HTR-8/SVneo (cell line): ENCODE measurements at regions not wholly inside any gene's neighbourhood (a gene's known extent, or its start where the extent isn't known, plus 50 kb on each side); places are given as distances from the start of the nearest gene placed in this dataset.

Experiments
- DNase-seq: peaks from one replicate; pipeline ENCODE4 v3.0.0; 2011; ENCODE audit warnings: low spot score, mixed read lengths; ENCODE audit not compliant: insufficient read length
- FAIRE-seq: peaks from 2 replicates; lab custom pipeline; 2011; peaks lifted over from hg19 to GRCh38; lab: Jason Lieb, UNC

DNA sequence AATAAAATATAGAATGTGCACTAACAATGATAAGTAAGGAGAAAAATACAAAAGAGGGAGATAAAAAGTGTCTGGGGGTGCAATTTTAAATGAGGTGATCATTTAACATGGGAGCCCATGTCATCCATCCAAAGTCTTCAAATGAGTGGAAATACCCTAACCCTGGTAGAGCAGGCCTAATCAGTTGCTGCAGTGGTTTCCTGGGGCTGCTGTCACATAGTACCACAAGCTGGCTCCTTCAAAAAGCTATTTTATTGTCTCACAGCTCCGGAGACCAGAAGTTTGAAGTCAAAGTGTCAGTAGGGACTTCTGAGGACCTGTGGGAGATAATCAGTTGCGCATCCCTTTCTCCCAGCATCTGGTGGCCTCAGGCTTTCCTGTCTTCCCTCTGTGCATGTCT lies 717.9 kb downstream of the DIAPH3 start:
- FAIRE-seq = no peak
- no peak for DNase-seq

DNA sequence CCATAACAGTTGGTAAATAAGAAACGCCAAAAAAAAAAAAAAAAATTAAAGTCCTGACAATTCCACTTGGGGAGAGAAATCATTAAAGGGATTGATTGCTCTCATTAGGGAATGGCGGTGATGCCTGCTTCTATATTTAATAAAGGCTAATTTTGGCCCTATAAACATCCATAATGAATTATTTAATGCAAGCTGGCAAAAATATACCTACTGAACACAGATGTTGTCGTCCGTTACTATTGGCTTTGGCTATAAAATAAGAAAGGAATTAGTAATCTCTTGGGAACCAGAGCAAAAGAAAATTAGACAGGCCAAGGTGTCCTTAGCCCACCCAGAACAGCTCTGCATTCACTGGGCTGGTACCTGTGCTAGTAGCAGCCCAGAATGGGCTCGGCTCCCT lies 717.3 kb downstream of the DIAPH3 start:
- DNase-seq (no peak), FAIRE-seq (no peak)

DNA sequence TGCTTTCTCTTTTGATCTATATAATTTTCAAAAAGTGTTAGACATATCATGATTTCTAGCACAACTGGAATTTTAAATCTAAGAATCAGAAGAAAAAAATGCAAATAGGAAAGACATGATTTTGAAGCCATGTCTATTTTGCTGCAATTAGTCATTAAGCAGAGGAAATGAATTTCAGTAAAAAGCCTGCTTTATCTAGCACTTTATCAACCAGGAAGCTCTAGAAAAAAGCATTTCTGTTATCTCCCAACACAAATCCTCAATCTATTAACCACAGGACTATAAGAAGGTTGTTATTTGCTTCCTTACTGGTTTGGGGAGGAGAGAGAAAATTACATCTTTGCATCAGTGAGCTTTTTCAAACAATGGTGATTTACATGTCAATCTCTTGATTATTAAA lies 716.7 kb downstream of the DIAPH3 start:
- FAIRE-seq (no peak), DNase-seq (no peak)

DNA sequence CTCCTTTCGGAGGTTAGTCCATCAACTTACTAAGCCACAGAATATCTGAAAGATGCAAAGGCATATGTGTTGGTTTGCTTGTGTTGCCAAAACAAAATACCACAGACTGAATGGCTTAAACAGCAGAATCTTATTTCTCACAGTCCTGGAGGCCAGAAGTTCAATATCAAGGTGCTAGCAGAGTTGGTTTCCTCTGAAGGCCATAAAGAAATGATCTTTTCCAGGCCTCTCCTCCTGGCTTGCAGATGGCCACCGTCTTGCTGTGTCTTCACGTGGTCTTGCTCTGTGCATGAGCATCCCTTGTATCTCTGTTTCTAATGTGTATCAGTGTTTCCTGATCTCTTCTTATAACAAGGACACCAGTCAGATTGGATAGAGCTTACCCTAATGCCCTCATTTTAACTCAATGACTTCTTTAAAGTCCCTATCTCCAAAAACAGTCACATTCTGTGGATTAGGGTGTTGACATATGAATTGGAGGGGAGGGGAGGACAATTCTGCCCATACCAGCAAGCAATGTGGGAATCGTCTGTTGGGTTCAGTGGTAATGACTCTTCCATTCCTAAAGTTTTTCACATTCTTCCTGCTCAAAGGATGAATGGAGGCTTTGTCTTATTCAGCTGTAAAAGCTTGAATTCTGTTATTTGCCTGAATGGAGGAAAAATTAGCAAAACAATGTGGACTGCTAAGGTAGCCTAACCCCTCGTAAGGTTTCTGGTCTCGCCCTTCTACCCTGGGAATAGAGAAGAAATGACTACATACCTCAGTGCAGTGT lies 715.7 kb downstream of the DIAPH3 start:
- DNase-seq (no peak), FAIRE-seq (no peak)

DNA sequence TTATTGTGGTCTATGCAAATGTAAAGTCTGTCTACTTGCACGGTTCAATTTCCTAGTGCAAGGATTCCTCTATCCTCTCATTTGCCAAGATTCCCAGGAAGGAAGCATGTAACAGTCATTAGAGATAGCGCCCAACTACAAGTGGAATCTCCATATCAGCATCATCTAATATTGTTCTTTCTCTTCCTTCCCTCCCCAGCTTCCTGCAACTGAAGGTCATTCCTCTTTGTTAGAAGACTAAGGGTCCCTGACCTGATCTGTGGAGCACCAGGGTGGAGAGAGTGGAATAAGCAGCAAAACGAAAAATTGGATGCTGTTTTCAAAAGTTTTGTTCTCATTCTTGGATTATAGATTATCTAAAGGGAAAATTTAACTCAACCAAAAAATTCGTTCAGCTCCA lies 714.0 kb downstream of the DIAPH3 start:
- DNase-seq (no peak), FAIRE-seq (no peak)

DNA sequence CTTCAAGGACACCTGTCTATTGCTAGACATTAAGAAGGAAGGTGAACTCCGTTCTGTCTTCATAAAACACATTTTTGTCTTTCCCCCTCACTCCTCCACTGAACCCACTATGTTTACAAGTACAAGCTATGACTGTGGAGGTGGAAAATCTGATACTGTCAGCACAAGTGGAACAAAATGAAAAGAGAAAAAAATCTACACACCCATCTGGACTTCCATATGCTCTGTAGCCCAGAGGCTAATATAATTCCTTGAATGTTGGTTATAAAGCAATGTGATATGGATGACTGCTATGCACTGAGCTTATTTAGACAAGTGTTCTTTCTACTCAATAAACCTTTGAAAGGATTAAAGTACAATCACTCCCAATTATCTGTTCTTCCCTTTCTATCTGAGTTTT lies 713.5 kb downstream of the DIAPH3 start:
- DNase-seq = no peak
- no peak for FAIRE-seq

DNA sequence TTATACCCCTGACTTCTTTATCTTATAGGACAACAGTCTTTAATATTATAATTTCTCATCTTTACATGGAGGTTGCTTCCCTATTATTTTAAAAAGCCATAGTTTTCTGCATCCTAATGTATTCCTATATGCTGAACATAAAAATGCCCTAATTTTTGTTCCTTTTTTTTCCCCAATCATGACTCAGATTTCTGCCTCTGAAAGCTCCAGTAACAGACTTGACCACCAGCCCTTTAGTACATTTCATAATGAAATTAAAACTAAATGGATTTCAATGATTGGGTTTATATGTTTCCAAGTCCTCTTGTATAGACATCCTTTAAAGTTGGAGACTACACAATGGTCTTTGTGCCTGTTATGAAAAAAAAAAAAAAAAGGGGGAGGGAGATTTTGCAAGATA lies 712.5 kb downstream of the DIAPH3 start:
- DNase-seq (no peak), FAIRE-seq (no peak)

DNA sequence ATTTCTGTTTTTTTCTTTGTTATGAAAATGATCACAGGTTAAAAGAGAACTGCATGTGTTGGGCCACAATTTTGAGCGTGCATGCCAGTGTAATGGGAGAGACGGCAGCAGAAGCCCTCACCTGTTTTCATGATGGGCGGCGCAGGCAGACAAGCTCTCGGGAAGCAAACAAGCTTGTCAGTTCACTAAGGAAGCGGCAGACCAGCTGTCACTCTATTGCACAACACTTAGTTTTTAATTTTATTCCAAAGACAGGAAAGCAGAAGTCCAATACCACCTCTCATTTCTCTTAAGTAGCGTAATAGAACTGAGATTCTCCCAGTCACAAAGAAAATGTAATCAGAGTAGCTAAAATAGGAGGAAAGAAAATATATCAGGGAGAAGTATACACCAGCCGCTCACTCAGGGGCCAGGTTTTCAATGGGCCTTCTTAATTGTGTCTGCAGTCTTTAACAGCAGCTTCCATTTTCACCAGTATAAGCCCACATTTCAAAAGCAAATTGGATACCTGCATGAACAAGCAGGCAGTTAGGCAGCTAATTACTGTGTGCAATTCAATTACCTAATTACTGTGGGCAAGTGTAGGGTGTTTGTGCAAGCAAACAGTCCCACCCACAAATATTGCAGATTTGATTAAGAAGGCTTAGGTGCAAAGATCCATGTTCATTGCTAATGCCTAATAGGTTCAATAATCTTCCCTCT lies 711.4 kb downstream of the DIAPH3 start:
- FAIRE-seq = no peak
- DNase-seq = no peak

DNA sequence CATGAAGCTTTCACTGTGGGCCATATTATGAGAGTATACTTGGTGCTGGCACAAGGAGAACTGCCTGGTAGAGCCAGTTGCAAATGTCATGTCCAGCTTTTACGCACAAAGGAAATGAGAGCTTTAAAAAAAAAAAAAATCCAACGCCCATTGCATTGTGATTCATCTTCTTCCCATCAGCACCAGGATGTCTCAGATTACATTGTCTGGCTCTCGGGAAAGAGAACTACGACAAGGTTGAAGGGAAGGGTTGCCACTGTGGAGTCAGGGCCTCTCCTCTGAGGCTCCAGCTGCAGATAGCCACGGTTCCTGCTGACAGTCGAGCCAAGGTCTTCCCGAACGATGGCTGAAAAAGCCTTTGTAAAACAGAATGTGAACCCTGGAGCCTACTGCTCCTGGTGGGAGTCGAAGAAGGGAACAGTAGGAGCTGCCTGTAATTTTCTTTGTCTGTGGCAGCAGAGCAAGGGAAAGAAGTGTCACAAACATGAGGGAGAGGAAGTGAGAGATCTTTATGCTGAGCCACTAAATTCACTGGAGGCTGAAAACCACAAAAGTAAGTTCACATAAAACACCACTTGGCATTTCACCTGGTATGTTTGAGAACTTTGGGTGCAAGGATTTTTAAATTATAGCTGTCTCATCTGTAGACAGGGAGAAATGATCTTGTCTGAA lies 704.7 kb downstream of the DIAPH3 start:
- FAIRE-seq (no peak), DNase-seq (peak; percentile 20)

DNA sequence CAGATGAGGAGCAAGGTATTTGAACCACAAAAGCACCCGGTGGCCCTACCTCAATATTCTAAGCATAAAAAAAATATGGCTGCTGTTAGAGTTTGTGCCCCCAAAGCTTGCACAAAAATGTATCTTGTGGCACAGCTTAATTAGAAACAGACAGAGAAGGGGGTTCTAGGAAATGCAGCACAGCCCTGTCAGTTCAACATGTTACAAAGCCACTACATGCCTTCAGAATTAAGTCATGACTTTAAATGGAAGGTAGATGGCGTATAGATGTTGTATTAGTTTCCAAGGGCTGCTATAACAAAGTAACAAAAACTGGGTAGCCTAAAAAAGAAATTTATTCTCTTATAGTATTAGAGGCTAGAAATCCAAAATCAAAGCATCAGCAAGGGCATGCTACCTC lies 703.8 kb downstream of the DIAPH3 start:
- FAIRE-seq (no peak), DNase-seq (no peak)

DNA sequence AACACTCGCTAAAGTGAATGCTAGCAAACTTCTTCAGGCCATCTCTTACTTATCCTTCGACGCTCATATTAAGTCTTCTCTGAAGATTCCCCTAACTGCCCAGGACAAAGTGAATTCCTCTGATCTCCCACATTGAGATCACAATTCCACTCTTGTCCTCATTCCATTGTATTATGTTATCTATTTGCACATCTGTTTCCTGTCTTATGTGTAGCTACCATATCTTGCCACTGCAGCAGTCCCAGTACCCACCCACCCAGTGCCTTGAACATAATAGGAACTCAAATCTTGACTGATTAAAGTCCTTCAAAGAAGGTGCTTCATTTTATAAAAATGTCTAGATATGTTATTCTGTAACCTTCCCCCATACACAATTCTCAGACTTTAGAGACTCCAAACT lies 702.3 kb downstream of the DIAPH3 start:
- DNase-seq (no peak), FAIRE-seq (no peak)

DNA sequence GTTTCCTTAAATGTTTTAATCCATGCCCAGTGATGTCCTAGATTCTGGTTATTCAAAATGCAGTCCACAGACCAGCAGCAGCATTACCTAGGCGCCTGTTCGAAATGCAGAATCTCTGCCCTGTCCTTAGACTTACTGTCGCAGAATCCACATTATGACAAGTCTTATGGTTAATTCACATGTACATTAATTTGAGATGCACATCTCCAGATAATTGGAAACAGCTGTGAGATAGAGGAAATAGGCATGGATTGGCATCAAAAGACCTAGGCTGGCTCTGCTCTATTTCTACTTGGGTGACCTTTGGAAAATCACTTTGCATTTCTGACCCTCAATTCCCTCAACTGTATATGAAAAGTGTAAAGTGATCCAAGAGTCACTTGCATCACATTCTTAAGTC lies 700.7 kb downstream of the DIAPH3 start:
- FAIRE-seq (no peak), DNase-seq (no peak)

DNA sequence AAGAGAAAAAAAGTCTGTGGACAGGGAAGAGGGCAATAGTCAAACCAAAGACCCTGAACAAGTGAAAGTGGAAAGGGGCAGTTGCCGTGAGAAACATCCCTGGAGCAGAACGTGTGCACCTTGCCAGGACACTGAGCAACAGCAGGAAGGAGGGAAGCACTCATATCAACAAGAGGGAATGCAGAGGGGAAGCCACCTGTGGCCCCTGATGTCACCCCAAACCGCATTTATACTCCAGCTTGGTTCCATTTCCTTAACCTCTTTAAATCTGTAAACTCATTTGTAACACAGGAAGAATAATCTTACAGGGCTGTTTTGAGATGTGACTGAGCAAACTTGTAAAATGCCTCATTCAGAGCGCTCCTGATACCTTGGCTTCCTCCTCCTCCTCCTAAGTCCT lies 698.8 kb downstream of the DIAPH3 start:
- DNase-seq (no peak), FAIRE-seq (no peak)

DNA sequence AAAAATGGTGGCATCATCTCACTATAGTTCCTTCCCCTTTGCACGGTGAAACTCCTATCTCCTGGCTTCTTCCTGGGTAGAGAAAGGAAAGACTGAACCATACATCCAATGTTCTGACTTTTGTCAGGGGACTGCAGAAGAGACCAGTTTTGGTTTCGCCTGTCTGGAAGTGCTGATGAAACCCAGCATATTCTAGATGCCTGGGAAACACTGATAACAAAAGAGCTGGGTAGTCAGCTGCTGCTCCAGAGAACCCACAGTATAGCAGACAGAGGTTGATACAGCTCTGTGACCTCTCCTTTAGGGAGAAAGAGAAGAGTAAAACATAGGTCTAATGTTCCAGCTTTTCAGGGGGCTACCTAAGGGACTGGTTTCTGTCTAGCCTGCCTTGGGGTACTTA lies 695.3 kb downstream of the DIAPH3 start:
- FAIRE-seq (no peak), DNase-seq (no peak)

DNA sequence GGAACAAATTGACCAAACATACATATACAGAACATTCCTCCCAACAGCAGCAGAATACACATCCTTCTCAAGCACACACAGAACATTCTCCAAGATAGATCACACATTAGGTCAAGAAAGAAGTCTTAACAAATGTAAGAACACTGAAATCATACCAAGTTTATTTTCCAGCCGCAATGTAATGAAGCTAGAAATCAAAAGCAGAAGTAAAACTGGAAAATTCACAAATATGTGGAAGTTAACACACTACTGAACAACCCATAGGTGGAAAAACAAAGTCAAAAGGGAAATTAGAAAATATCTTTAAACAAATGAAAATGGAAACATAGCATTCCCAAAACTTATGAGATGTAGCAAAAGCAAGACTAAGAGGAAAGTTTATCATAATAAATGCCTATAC lies 692.6 kb downstream of the DIAPH3 start:
- DNase-seq (no peak), FAIRE-seq (no peak)

DNA sequence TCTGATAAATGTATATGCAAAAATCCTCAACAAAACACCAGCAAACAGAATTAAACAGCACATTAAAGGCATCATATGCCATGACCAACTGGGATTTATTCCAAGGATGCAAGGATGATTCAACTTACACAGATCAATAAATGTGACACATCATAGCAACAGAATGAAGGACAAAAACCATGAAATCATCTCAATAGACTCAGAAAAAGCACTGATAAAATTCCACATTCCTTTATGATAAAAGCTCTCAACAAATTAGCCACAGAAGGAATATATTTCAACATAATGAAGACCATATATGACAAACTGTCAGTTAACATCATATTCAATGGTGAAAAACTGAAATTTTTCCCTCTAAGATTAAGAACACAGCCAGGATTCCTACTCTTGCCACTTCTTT lies 691.6 kb downstream of the DIAPH3 start:
- DNase-seq (no peak), FAIRE-seq (no peak)

DNA sequence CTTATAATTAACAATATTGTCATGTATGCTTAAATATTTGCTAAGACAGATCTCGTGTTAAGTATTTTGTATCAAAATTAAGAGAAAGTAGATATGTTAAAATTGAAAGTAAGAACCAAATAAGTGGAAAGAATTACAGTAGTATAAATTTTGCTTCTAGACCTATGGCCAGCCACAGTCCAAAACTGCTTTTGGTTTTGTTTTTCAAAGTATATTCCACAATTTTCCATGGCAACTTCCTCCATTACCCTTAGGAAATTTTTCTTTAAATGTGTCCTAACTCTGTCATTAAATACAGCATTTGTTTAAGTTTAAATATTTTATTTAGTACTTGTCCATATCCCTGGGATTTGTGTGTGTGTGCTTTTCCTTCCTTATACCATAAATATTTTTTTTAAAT lies 689.0 kb downstream of the DIAPH3 start:
- DNase-seq (no peak), FAIRE-seq (no peak)

DNA sequence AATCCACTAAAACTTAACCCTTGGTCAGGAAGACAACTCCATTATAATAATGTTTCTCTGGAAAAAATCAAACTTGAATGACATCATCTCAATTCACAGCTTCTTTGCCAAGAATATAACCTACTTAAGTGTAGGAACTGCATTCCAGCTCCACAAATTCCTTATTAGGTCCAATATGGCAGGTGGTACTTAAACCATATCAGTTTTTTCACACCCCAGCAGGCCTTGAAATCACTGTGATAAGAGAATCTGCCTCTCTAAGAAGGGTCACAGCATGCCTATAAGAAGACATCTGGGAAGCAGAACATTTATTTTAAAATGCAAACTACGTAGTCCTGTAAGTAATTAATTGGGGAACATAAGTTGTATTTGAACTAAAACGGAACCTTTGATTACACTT lies 687.8 kb downstream of the DIAPH3 start:
- no peak for FAIRE-seq
- no peak for DNase-seq

DNA sequence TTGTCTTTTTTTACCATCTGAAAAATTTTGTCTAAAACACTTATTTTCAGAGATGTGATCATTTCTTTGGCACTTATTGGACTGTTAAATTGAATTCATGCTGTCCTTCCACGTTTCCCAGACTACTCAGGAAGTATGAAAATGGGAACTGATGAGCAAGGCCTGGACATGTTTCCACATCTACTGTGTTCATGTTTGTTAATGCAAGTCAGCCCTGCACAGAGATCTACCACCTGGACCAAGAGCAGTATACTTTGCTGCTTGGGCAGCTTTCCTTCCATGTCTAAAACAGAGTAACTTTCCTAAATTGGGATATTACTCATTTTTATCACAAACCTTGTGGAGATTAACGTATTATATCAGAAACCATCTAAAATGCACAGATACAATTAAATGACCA lies 687.4 kb downstream of the DIAPH3 start:
- FAIRE-seq (no peak), DNase-seq (no peak)

DNA sequence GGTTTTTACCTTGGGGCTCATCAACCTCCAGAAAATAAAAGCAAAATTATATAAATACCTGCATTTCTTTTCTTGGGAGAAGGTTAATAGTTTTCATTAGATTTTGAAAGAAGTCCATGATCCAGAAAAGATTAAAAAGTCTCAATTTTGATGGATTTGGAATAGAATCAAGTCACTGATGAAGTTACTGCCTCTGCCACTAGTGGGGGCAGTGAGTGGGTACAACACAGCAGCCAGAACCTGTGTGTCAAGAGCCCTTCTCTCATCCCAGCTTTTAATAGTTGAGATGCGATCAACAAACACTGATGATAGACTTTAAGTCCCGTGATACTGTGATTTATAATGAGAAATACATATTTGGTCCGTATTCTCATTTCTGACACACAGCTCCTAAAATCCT lies 686.7 kb downstream of the DIAPH3 start:
- no peak for DNase-seq
- FAIRE-seq = no peak

DNA sequence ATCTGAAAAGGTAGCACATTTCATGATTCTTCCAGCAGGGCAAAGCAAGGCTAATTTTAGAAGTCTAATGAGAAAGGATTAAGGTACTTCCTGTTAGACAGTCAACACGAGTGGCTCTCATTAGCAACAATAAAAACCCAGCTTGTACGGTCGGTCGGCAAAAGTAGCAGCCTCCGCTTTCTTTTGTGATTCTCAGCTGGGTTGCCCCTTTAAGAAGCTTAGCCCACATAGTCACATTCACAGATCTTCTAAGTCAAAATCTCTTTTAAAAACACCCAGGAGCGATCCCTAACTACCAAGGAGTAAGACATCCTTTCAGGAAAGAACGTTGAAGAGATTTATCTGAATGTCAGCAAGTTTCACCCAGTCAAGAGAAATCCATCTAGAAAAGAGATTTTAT lies 684.8 kb downstream of the DIAPH3 start:
- FAIRE-seq = no peak
- DNase-seq = no peak

DNA sequence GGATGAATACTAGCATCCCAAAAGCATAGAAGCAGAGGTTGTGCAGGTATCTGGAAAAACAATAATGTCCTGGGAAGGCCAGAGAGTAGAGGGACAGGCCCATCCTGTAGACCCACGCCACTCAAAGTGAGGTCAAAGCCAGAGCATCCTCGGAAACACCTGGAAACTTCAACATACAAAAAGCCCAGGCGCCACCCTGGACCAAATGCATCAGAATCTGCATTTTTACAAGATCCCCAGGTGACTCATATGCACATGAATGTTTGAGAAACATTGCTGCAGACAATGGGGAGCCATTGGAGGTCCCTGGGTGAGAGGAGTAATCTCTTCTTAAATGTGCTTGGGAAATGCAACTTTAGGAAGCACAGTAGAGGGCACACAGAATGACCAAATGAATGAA lies 684.1 kb downstream of the DIAPH3 start:
- no peak for DNase-seq

More for the DNA sequence above, 684.1 kb downstream of the DIAPH3 start:
- no peak for FAIRE-seq
